LoVo (cell line): ENCODE measurements at regions not wholly inside any gene's neighbourhood (a gene's known extent, or its start where the extent isn't known, plus 50 kb on each side); places are given as distances from the start of the nearest gene placed in this dataset.

ENCODE experiments used
- DNase-seq: peaks from one replicate; pipeline ENCODE4 v3.0.0-alpha.2; 2016; ENCODE audit warnings: low spot score

DNA sequence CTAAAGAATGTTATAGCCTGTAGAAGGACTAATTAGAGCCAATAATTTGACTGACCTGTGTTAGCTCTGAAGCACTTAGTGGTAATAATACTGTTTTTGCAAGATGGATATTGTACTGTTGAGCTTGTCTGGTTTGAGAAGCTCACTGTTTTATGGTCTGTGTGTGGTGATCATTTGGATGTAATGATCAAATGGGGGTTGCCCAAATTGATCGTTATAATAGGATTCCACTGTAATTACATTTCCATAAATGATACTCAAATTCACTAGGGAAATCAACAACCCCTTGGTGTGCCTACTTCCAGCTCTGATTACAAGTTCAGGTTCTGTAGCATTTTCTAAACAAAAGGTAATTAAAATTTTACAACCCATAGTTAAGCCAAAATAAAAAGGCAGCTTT, 971.4 kb downstream of the TTLL7 start:
- no peak for DNase-seq

DNA sequence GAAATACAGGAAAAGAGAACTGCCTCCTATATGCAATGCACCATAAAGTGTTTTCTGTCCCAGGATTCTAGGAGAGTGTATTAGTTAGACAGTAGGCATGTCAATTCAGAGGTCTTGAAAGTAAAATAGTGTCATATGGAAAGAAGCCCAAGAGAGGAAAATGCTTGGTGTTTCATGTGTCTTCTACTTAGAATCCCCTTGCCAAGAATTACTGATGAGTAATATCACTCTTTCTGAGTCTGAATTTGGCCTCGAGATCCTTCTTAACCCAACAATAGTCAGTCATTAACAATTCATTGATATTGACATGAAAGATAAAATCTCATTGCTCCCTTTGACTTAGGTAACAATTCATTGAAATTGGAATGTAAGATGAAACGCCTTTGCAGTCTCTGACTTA, 972.2 kb downstream of the TTLL7 start:
- no peak for DNase-seq

DNA sequence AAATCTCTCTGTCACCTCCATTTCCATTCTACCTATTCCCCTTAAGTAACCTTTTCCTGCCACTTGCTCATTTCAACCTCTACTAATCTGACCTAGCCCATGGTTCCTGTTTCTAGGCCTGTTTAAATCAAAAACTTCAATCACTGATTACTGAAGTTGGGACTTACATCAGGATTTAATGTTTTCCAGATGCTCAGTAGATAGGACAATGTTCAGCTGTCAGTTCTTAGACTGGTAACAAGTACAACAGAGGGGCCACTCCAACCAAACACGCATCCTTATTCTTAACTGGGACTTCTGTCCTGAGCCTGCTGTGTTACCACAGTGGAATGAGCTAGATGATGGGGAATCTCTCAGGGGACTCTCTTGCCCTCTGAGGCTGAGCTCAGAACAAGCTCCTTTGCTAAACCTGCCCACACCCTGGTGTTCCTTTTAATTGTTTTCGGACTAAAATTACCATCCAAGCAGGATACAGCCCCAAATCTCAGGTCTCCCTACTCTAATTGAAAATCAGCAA, 974.6 kb downstream of the TTLL7 start:
- DNase-seq: no peak

DNA sequence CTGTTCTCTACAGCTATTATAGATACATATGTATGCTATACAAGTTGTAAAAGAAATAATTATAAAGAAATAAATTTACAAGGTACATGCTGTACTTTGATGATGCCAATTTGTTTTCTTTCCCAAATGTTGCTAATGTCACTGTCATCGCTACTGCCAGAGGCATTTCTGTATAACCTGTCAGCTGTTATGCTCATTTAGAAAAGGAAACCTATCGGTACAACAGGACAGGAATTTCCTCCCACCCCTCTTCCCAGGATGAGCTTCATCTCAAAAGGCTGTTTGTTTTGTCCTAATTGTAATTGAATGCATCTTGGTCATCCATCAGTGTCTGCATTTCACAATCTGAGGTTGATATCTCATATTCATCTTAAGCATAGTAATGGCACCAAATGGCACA, 975.7 kb downstream of the TTLL7 start:
- DNase-seq: no peak

DNA sequence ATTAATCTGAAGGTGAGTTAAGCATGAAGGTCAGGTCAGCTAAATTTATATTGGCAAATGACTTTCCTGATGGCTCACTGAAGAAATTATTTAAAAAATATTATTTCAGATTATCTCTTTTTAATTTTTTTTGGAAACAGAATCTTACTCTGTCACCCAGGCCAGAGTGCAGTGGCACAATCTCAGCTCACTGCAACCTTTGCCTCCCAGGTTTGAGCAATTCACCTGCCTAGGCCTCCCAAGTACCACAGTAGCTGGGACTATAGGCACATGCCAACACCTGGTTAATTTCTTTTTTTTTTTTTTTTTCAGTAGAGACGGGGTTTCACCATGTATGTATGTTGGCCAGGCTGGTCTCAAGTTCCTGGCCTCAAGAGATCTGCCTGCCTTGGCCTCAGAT, 976.7 kb downstream of the TTLL7 start:
- no peak for DNase-seq

DNA sequence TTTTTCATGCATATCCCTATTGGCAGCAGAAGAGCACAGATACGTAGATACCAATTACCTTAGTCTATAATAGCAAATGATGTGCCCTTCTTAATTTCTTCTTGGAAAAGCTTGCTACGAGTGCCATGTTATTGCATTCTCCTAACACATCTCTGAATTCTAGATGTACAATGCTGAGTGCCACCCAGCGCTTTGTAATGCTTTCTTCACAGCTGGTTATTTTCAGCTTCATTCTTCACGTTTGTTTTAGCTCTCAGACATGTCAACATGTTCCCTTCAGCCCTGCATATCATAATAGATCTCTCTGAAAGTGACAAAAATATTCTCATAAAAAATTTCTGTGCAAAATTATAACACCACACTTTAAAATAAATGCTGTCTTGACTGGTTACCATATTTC, 981.2 kb downstream of the TTLL7 start:
- no peak for DNase-seq

DNA sequence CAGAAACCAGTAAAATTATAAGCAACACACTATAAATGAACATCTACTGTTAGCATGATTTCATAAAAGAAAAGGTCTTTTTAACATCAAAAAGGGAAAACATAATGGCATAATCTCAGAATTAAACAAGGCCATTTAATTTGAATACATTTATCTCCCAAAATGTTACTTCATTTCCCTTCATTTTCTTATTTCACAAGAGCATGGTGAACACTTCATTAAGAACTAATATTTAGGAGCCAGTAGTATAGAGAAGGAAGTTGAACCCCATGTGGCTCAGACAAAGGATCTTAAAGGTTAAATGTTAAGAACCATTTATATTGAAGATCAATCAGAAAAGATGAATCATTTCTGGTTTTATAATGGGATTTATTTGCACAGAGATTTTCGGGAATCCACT, 981.7 kb downstream of the TTLL7 start:
- DNase-seq: no peak

DNA sequence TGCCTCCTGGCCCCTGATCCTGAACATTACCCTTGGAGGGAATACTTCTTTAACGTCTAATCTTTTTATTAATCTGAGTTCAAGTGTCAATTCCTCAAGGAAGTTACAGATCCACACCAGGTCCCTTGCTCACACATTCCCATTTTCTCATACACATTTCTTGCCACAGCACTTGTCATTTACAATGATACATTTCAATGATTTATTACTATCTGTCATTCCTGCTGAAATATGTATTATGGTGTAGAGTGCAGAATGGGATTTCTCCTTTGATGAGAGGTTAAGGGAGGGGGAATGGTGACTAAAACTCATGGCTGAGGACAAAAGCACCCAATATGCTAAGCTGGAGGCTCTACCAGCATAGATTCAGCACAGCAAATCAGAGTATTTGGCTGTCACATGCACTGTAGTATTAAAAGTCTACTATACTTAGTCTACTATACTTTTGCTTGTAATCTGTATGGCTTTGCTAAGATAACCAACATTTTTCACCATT, 982.5 kb downstream of the TTLL7 start:
- DNase-seq: no peak

DNA sequence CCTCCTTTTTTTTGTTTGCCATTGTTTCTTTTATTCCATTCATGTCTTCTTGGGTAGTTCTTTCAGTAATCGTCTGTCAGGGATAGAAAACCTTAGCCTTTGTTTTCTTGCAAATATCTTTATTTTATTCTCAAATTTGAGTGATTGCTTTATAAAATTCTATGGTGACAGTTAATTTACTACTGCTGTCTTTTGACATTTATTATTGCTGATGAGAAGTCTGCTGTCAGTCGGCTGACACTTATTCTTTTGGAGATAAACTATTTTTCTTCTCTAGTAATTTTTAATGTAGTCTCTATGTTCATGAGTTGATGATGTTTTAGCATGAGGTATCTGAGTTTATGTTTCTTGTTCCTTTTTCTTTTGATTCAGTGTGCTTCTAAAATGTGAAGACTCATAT, 983.8 kb downstream of the TTLL7 start:
- no peak for DNase-seq

DNA sequence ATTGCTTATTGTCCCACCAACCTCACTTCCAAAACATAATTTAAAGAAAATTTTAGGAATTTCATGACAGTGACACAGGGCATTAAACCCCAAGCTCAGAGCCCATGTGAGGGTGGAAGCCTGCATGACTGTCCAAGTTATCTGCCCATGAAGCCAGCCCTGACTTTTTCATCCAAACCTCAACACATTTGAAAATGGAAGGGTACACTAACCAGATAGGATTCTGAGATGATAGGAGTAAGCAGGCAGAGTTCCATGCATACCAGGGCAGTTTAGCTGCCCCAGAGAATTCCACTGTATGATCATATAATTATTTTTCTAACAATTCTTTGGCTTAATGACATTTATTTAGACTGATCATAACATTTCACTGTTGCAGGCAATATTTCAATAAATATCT, 986.0 kb downstream of the TTLL7 start:
- DNase-seq: no peak

DNA sequence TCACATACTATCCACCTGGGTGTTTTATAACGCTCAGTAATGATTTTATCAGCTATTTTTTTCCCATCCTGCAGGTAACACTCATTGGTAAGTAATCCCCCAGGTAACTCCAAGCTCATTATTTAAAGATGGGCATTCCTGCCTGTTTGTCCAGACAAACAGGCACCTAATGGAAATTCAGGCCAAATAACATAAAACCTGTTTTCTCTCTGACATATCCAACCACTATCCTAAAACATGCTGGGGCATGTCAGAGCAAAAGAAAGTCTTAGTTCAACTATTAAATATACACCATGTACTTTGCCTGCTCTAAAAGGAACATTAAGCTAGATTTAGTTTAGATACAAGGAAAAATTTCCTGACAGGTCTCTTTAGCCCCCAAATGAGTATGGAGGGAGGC, 987.7 kb downstream of the TTLL7 start:
- no peak for DNase-seq

DNA sequence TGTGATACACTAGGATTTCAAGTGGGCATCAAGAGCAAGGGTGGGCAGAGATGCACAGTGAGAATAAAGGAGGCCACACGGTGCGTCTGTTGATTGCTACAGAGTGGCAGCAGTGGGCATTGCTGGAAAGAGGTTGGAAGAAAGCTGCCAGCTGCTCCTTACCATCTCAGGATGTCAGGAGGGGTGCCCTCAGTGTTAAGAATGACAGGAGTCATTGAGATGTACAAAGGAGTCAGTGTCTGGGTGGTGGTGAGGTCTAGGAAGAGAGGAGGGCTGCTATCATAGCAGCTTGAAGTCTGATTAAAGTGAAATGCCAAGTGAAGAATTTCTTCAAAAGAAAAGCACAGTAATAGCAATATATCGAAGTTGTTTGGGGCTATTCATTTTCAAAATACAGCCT, 992.7 kb downstream of the TTLL7 start:
- no peak for DNase-seq

DNA sequence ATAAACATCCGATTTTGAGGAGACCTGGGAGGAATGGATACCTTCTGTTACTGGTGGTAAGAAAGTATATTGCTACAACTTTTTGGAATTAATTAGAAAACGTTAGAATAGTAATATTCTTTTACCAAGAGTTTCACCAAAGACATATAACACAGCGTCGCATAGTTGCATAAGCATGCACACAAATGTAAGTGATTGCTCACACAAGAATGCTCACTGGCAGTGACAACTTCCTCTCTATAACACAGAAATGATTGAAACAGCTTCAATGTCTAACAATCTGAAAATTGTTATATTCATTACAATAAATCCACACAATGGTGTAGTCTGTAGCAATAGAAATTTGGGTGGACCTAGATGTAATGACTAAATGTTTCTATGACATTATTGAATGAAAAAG, 998.6 kb downstream of the TTLL7 start:
- no peak for DNase-seq

DNA sequence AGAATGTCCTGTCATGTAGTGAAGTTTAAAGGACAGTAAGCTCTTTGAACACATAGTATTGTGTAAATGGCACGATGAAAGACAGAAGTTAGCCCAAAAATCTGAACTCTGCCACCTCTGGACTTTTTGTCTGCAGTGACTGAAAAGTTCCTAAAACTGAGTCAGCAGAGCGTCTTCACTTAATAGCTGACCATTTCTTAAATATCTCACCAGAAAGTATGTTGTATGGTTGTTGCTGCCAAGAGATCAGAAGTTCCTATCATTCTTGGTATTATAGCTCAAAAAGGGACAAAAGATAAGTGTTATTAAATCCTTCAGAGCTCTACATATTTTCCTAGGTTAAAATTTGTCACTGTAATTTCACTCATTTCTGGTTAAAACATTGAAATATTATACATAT, 1003.0 kb downstream of the TTLL7 start:
- no peak for DNase-seq

DNA sequence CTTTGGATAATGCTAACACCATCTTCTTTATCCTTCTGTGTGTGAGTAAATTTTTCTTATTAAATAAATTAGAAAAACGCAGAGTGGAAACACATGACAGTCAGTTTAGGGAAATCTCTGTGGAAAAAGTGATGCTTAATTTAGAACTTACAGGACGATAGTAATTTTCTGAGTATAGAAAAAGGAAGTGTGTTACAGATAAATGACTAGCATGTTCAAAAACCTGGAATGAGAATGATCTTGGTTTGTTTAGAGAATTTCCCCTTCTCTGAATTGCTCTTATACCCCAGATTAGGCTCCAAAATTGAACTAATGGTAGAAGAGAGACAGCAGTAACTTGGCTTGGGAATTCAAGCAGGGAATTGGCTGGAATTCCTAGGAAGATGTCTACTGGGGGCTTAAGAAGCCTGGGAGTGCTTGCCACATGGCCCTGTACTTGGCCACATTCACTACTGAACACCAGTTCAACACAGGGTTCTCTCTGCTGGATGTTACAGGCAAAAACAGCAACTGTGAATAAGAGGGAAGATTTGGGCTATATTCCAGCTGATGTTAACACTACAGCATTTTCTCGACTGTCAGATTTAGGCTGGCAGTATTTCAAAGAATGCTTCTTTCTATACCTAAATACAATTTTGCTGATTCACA, 1004.2 kb downstream of the TTLL7 start:
- DNase-seq: no peak

DNA sequence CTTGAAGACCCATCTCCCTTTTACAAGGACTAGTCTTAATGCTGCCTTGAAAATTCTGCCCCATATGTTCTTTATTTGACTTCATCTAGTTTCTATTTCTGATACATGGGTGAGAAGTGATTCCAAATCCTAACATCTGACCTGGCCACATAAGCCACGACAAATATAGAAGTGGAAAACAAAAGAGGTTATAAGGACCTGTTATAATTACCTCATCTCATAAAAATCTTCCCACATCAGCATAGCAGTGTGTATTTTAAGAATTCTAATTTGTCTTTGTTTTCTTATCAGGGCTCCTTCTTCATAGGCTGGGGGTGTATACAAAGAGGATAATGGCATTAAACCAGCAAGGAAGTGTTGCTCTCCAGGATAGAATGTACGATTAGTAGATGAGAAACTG, 1007.4 kb downstream of the TTLL7 start:
- no peak for DNase-seq

DNA sequence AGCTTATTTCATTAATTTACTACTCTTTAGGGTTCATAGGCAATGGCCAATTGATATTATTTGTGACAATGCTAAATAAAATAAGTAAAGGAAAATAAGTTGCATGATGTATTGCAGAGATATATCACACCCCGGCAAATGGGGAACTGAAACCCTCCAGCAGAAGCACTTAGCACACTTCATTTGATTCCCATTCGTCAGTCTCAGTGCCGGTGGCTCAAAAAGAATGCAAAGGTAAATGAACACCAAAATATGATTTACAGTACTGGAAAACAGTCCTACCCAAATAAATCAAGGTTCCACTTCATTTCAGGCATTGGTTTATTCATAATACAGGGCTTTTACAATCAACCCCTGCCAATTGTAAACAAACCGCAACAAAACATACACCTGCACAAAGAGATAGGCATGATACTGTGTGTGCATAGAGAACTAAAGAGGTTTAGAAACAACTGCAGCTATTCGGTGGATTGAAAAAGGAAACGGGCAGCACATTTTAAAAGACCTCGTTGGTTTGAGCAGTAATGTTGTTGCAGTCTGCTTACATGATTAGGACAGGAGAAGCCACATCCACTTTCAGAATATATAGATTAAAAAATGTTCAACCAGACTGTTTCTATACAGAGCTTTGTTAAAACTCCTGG, 1019.2 kb downstream of the TTLL7 start:
- no peak for DNase-seq

DNA sequence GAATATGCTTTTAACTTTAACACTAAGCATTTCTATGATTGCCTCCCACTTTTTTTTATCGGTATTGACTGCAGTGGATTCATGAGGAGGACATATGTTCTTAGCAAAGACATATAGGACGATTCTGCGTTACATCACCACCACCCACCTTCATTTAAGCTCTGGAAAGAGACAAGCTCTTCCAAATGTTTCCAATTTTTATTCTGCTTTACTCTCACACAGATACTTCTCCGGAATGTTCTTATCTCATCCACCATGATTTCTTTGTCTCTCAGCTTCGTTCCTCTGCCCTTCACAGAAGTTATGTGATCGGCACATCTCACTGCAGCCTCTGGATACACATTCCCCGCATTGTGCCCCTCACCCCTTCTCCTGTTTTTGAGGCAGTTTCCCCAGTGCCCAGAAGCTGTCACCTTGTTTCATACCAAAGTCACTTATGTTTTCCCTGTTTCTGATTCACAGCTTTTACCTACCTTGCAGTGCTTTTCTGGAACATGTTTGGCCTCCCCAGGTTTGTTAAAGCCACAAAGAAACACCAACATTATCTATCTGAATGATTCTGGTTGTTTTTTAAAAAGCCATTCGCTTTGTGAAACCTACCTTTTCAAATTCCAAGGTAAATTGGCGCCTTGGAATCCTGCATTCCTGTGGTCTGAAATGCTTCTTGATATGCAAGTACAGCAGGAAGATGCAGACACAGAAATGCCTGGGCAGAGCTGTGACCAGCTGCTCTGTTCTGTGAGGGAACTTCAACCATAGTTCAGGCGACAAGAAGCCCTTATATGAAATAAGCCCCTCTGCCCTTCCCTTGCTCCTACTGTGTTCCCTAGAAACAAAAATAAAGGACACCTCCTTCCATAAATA, 1020.2 kb downstream of the TTLL7 start:
- DNase-seq: no peak

DNA sequence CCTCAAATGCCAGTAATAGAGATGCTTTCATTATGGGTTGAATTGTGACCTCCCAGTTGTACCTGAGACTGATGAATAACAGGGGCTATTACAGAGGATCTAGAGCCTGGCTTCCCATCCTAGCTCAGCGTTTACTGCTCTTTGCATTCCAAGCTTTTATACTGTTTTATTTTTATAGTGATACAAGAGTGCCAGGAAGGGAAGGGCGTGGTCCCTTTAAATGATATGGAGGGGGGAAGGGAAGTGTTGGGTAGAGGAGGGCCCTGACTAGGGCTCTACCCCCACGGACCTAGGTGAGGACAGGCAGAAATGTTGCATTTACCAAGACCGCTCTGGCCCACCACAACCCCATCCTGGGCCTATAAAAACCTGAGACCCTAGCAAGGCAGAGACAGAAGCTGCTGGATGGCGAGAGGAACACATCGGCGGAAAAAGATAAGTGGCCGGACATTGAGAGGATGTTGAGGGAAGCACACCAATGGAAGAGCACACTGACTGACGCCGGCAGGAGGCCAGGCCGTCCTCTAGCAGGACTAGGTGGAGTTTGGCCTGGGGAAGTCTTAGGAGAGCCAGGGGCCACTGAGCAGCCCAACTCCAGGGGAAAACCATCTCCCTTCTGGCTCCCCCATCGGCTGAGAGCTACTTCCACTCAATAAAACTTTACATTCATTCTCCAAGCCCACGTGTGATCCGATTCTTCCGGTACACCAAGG, 1025.9 kb downstream of the TTLL7 start:
- no peak for DNase-seq

DNA sequence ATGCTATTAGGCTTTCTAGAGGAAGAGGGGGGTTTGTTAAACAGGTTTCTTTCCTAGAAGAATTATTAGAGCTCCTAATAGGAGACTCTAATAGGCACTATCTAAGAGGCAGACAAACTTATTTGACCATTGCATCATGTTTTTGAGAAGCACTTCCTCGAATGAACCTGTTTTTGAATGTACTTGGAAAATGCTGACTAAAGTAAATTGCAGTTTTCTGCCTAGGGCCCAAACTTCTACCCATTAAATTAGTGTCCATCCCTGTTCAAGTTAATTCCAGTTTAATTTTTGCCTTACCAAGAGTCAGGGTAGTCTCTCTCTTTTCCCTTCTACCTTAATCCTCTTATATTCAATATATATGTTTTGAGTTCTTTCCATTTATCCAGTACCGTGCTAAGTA, 1029.6 kb downstream of the TTLL7 start:
- DNase-seq: no peak

DNA sequence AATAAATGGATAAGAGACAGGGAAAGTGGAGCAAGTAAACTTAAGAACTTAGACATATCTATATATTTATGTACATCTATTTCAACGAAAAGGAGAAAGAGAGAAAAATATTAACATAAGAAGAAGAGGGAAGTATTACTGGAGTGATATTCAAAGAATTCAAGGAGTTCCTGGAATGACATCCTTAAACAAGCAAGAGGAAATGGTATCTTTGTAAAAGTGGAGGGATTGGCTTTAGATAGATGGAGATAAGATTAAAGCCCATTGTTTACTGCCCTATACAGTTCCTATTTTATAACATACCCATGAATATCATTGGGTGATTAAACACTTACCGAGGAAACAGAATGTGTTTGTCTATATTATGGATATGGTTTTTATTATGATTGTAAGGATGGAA, 1036.3 kb downstream of the TTLL7 start:
- no peak for DNase-seq

DNA sequence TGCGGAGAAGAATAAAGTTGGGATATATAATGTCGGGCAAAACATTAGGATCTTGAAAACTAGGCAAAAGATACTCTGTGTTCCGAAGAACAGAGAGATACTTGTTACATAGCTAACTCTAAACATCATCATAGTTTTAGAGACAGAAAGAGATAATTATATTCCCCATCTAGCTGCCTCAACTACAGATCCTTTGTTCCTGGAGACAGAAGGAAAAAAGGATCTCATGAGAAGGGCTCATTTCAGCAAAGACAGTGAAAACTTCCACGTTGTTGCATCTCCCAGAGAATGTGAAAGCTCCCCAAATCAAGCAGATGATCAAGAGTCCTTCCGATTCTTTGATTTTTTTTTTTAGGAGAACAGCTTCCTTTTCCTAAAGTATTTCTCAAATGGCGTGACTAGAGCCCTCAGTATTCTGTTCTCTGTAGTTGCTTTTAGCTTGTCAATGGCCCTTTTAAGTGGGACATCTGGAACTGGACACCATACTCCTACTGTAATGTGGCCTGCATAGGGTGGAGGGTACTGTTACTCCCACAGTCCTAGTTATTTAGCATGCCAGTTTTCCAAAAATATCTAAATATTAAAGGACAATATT, 1048.2 kb downstream of the TTLL7 start:
- no peak for DNase-seq
